HUES48 (cell line): ENCODE measurements at regions not wholly inside any gene's neighbourhood (a gene's known extent, or its start where the extent isn't known, plus 50 kb on each side); places are given as distances from the start of the nearest gene placed in this dataset.
"Not testable (repeated sequence)": the region's sequence is repeated elsewhere in the genome, so short reads cannot be mapped to it uniquely, and the experiment has no call there.

Experiments
- H3K27ac ChIP-seq: one replicate; pipeline ENCODE4 v1.7.0; 2013; ENCODE audit warnings: low read depth, low read length, inconsistent platforms
- H3K27me3 ChIP-seq: 2 replicates; pipeline ENCODE4 v1.6.1; 2013; ENCODE audit warnings: mild to moderate bottlenecking, low read length; ENCODE audit not compliant: control insufficient read depth, insufficient read depth
- H3K36me3 ChIP-seq: 2 replicates; pipeline ENCODE4 v1.6.1; 2013; ENCODE audit warnings: low read length; ENCODE audit not compliant: control insufficient read depth, insufficient read depth
- H3K4me1 ChIP-seq: 2 replicates; pipeline ENCODE4 v1.6.1; 2013; ENCODE audit warnings: mild to moderate bottlenecking, low read length; ENCODE audit not compliant: control insufficient read depth, insufficient read depth
- H3K4me3 ChIP-seq: 2 replicates; pipeline ENCODE4 v1.5.1; 2013; ENCODE audit warnings: mild to moderate bottlenecking, low read depth, low read length
- H3K9ac ChIP-seq: 2 replicates; pipeline ENCODE4 v1.6.1; 2013; ENCODE audit warnings: mild to moderate bottlenecking, low read depth, low read length, moderate library complexity
- H3K9me3 ChIP-seq: 2 replicates; pipeline ENCODE4 v1.6.1; 2013; ENCODE audit warnings: low read length; ENCODE audit not compliant: control insufficient read depth, insufficient read depth

DNA sequence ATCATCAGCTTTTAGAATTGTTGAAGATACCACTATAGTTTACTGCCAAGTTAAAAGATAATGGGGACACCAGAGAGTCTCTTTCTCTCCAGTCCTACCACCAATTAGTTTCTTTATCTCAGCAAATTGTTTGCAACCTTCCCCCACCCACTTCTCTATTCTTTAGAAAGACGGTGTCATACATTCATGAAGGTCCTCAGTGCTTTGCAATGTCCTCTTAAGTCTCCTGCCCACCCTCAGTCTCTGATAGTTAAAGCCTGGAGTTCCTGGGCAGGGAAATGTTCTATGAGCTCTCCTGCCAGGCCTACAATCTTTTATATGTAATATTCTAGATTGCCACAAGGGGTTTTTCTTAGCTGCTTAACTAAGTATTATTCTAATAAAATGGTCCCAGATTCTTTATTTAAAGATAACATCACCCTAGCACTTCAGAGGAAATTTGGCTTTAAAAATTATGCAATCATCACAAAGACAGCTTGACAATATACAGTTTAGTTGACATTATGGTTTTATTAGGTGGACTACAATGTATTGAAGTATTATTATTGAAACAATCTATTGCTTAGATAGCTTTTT is 509.2 kb downstream of the CSNK1G3 start:
- Histone ChIP-seq H3K27ac (no peak overlapping the region), H3K9ac (no peak overlapping the region), H3K36me3 (no peaks in the 10 kb centered on the region), H3K4me1 (peaks cover 16% of the 10 kb centered on the region), H3K27me3 (no peaks in the 10 kb centered on the region), H3K9me3 (0 out of 2 replicates have a peak, but pooled peaks cover 4% of the 10 kb centered on the region), H3K4me3 (no peak overlapping the region)

DNA sequence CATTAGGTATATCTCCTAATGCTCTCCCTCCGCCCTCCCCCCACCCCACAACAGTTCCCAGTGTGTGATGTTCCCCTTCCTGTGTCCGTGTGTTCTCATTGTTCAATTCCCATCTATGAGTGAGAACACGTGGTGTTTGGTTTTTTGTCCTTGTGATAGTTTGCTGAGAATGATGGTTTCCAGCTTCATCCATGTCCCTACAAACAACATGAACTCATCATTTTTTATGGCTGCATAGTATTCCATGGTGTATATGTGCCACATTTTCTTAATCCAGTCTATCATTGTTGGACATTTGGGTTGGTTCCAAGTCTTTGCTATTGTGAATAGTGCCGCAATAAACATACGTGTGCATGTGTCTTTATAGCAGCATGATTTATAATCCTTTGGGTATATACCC is 505.3 kb downstream of the CSNK1G3 start:
- not testable (repeated sequence) for H3K27me3 ChIP-seq, H3K9me3 ChIP-seq, H3K9ac ChIP-seq, H3K4me3 ChIP-seq, H3K36me3 ChIP-seq, H3K4me1 ChIP-seq, H3K27ac ChIP-seq

GRCh38 chr5:124007675-124008398 is 495.9 kb downstream of the CSNK1G3 start:
- no peaks in the 10 kb centered on the region for H3K4me1 ChIP-seq

DNA sequence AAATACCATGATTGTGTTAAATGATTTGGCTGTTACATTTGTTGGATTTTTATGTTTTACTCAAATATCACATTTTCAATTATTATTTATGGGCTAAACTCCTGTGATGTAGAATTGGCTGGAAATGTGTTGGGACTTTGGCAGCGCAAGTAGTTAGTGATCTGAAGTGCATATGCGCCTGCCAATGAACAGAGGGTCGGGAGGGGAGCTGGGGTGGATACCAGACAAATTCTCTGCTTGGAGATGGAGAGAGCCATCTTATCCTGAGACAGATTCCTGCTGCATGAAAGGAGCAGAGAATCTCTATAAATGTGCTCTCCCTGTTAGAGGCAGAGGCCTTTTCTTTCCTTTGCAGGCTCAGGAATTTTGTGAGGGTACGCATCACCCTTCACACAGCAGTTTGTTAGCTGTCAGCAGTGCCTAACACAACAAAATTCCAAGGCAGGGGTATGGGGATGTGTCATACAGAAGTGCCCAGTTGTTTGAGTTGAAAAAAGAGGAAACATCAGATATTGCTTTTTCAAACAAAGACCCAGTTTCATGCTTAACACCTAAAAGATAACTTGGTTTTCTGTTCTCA is 489.1 kb downstream of the CSNK1G3 start:
- Histone ChIP-seq H3K27ac (no peak overlapping the region), H3K9ac (no peak overlapping the region)

More at GRCh38 chr5:124007675-124008398, 495.9 kb downstream of the CSNK1G3 start:
- no peak overlapping the region for H3K9ac ChIP-seq
- no peak overlapping the region for H3K4me3 ChIP-seq
- peaks cover 22% of the 10 kb centered on the region for H3K9me3 ChIP-seq
- H3K27ac ChIP-seq, result no peak overlapping the region
- no peaks in the 10 kb centered on the region for H3K27me3 ChIP-seq
- no peaks in the 10 kb centered on the region for H3K36me3 ChIP-seq

GRCh38 chr5:124000538-124000937 is 488.6 kb downstream of the CSNK1G3 start:
- no peaks in the 10 kb centered on the region for H3K9me3 ChIP-seq
- H3K9ac ChIP-seq, result no peak overlapping the region

More for the DNA sequence above, 489.1 kb downstream of the CSNK1G3 start:
- H3K4me3 ChIP-seq, result no peak overlapping the region
- H3K4me1 ChIP-seq, result no peaks in the 10 kb centered on the region
- no peaks in the 10 kb centered on the region for H3K36me3 ChIP-seq
- H3K27me3 ChIP-seq, result no peaks in the 10 kb centered on the region
- no peaks in the 10 kb centered on the region; the same call in 1 of the 2 replicates for H3K9me3 ChIP-seq

GRCh38 chr5:123997462-123998215 is 485.7 kb downstream of the CSNK1G3 start:
- 0 out of 2 replicates have a peak, but pooled peaks cover 4% of the 10 kb centered on the region for H3K4me1 ChIP-seq
- H3K36me3 ChIP-seq, result no peaks in the 10 kb centered on the region
- no peaks in the 10 kb centered on the region for H3K27me3 ChIP-seq
- no peak overlapping the region for H3K4me3 ChIP-seq
- H3K9me3 ChIP-seq, result no peaks in the 10 kb centered on the region
- H3K9ac ChIP-seq, result no peak overlapping the region
- H3K27ac ChIP-seq, result no peak overlapping the region

More at GRCh38 chr5:124000538-124000937, 488.6 kb downstream of the CSNK1G3 start:
- H3K27me3 ChIP-seq, result no peaks in the 10 kb centered on the region
- H3K4me3 ChIP-seq, result no peak overlapping the region
- H3K27ac ChIP-seq, result no peak overlapping the region
- no peaks in the 10 kb centered on the region for H3K4me1 ChIP-seq
- H3K36me3 ChIP-seq, result no peaks in the 10 kb centered on the region

GRCh38 chr5:123997064-123997461 is 485.1 kb downstream of the CSNK1G3 start:
- Histone ChIP-seq H3K9me3 (no peaks in the 10 kb centered on the region), H3K4me3 (no peak overlapping the region), H3K36me3 (no peaks in the 10 kb centered on the region), H3K9ac (no peak overlapping the region), H3K4me1 (0 out of 2 replicates have a peak, but pooled peaks cover 6% of the 10 kb centered on the region), H3K27me3 (no peaks in the 10 kb centered on the region), H3K27ac (no peak overlapping the region)

GRCh38 chr5:123992641-123993040 is 480.7 kb downstream of the CSNK1G3 start:
- Histone ChIP-seq H3K36me3 (no peaks in the 10 kb centered on the region), H3K9me3 (no peaks in the 10 kb centered on the region; the same call in 1 of the 2 replicates), H3K4me3 (no peak overlapping the region), H3K27me3 (no peaks in the 10 kb centered on the region), H3K9ac (no peak overlapping the region), H3K4me1 (0 out of 2 replicates have a peak, but pooled peaks cover 6% of the 10 kb centered on the region), H3K27ac (no peak overlapping the region)

- H3K27me3 ChIP-seq, result no peaks in the 10 kb centered on the region
- no peaks in the 10 kb centered on the region; the same call in 1 of the 2 replicates for H3K9me3 ChIP-seq
- H3K4me1 ChIP-seq, result 0 out of 2 replicates have a peak, but pooled peaks cover 5% of the 10 kb centered on the region
- no peak overlapping the region for H3K9ac ChIP-seq
- H3K27ac ChIP-seq, result no peak overlapping the region
- H3K36me3 ChIP-seq, result no peaks in the 10 kb centered on the region
- H3K4me3 ChIP-seq, result no peak overlapping the region
These were observed 476.0 kb downstream of the CSNK1G3 start for GRCh38 chr5:123987956-123988355.

DNA sequence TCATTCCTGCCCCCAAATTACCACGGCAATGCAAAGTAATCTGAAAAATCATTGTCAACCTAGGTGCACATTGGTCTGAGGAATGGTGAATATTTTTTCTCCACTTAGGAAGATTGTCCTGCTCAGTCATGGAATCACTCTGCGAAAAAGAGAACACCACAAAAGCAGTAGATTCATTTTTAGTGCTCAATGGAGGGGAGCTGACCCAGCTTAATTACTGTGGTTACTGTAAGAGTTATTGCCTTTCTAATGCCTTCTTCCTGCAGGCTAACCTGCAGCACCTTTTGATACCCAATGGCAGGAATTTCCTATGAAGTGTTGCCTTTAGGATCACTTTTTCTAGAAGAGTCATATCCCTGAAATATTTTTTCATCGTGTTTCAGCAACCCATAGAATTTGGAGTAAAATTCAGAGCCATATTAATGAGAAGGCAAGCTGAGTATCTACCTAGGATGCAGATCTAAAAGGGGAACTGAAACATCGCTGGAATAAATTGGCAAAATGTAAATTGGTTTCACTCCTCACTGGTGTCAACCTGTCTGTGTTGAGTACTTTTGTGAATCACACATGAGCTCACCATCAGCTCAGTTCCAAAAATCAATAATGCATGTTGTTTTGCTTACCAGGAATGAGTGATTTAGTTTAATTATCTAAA is 464.5 kb downstream of the CSNK1G3 start:
- no peaks in the 10 kb centered on the region for H3K9me3 ChIP-seq
- no peaks in the 10 kb centered on the region for H3K27me3 ChIP-seq
- H3K27ac ChIP-seq, result no peak overlapping the region
- H3K4me3 ChIP-seq, result no peak overlapping the region
- no peak overlapping the region for H3K9ac ChIP-seq
- H3K36me3 ChIP-seq, result no peaks in the 10 kb centered on the region
- no peaks in the 10 kb centered on the region for H3K4me1 ChIP-seq
